Fibroblast of villous mesenchyme (primary cell): ENCODE measurements at regions not wholly inside any gene's neighbourhood (a gene's known extent, or its start where the extent isn't known, plus 50 kb on each side); places are given as distances from the start of the nearest gene placed in this dataset.

ENCODE experiments used
- DNase-seq: peaks from one replicate; pipeline ENCODE4 v3.0.0-alpha.2; 2010; ENCODE audit warnings: low read depth
- H3K4me3 ChIP-seq: 2 replicates; pipeline ENCODE4 v1.5.1; 2011; ENCODE audit warnings: low read depth, mild to moderate bottlenecking, low read length
- TF ChIP-seq, protein P1 (sequence below): IDR thresholded peaks from 2 replicates; pipeline ENCODE4 v1.5.1; 2012; ENCODE audit warnings: low read depth, mild to moderate bottlenecking, low read length; ENCODE audit not compliant: insufficient read depth

- TF ChIP-seq, protein P1, sequence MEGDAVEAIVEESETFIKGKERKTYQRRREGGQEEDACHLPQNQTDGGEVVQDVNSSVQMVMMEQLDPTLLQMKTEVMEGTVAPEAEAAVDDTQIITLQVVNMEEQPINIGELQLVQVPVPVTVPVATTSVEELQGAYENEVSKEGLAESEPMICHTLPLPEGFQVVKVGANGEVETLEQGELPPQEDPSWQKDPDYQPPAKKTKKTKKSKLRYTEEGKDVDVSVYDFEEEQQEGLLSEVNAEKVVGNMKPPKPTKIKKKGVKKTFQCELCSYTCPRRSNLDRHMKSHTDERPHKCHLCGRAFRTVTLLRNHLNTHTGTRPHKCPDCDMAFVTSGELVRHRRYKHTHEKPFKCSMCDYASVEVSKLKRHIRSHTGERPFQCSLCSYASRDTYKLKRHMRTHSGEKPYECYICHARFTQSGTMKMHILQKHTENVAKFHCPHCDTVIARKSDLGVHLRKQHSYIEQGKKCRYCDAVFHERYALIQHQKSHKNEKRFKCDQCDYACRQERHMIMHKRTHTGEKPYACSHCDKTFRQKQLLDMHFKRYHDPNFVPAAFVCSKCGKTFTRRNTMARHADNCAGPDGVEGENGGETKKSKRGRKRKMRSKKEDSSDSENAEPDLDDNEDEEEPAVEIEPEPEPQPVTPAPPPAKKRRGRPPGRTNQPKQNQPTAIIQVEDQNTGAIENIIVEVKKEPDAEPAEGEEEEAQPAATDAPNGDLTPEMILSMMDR = no peak
- H3K4me3 ChIP-seq = no peak overlapping the region
- DNase-seq = no peak
Measured at GRCh38 chr1:64327119-64327518, 123.7 kb downstream of the UBE2U start.

GRCh38 chr1:64328193-64328592, 124.8 kb downstream of the UBE2U start:
- DNase-seq = no peak
- TF ChIP-seq, protein P1 = no peak
- no peak overlapping the region for H3K4me3 ChIP-seq

- DNase-seq = no peak
- no peak overlapping the region for H3K4me3 ChIP-seq
- TF ChIP-seq, protein P1 = no peak
Measured at GRCh38 chr1:64330839-64331238, 127.4 kb downstream of the UBE2U start.

DNA sequence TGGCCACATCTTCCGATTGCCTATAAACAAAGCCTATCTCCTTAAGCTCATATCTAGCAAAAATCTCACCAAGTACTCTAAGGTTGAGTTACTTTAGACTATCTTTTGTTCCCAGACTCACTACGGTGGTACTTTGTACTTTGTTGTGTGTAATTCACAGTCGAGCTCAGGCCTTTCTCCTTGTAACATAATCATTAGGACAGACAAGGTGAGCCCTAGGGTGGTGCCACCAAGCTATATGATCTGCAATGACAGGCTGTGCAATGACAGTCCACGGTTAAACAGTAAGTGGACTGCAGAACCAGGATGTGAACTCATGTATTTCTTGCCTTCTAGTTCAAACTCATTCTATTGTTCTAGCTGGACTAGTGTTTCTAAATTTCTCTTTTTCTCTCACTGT, 132.2 kb downstream of the UBE2U start:
- TF ChIP-seq, protein P1 = no peak
- DNase-seq = no peak
- no peak overlapping the region for H3K4me3 ChIP-seq

DNA sequence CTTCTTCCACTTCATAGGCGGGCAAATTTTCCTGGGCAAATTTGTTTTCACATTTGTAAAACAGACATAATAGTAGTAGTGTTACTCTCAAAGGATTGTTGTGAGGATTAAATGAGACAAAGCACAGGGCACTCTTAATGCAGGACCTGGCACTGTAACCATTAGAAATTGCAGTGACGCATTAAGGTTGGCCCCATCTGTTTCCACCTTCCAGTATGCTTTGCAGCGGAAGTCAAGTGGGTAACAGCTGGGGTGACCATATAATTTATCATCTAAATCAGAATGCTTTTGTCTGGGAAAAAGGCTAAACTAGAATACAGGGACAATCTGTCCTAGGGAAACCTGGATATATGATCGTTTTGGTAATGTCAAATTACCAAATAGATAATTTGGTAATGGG, 132.5 kb upstream of the CACHD1 start:
- no peak for DNase-seq
- TF ChIP-seq, protein P1 = no peak
- H3K4me3 ChIP-seq = no peak overlapping the region

GRCh38 chr1:64337926-64338325, 132.0 kb upstream of the CACHD1 start:
- TF ChIP-seq, protein P1 = no peak
- H3K4me3 ChIP-seq = no peak overlapping the region
- DNase-seq = no peak

DNA sequence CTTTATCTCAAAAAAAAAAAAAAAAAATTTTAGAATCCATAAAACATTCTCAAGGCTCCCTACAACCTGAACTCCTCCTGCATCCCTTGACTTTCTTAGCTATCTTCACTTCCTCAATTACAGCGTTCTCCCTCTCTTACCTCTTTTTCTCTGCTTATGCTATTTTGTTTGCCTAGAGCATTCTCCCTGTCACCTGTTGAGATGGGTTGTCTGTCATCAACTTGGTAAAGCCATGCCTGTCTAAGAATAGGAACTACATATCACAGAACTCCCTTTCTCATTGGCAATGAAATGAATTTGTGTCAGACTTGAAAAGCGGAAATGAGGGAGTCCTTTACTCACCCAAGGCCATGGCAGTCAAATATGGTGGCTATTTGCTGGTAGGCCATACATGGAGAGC, 129.6 kb upstream of the CACHD1 start:
- no peak overlapping the region for H3K4me3 ChIP-seq
- DNase-seq = no peak
- TF ChIP-seq, protein P1 = no peak
